ENCODE measurements at regions not wholly inside any gene's neighbourhood (a gene's known extent, or its start where the extent isn't known, plus 50 kb on each side); places are given as distances from the start of the nearest gene placed in this dataset.

DNA sequence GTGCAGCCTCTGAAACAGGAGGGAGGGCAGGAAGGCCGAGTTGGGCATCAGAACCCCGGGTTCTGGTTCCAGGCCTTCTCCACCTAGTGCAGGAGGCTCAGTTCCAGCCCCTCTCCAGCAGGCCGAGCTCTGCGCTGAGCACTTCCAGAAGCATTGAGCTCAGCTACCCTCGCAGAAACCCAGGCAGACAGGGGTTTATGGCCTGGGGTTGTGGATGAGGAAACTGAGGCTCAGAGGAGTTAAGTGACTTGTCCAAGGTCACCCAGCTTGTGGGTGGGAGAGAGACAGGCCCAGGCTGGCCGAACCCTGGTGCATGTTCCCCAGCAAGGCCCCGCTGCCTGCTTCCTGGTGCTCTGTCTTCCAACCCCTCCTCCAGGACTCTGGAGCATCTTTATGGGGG lies 348.9 kb downstream of the PTPRU start:
- no peak for DNase-seq (ENCODE audit: extremely low read depth in 1 of 2, low read depth in 1 of 2)

GRCh38 chr1:29584776-29585175 lies 348.5 kb downstream of the PTPRU start:
- no peak for DNase-seq (ENCODE audit: extremely low read depth in 1 of 2, low read depth in 1 of 2)

- DNase-seq (ENCODE audit: extremely low read depth in 1 of 2, low read depth in 1 of 2) = no peak
Measured at GRCh38 chr1:29584362-29584761, 348.0 kb downstream of the PTPRU start.

DNA sequence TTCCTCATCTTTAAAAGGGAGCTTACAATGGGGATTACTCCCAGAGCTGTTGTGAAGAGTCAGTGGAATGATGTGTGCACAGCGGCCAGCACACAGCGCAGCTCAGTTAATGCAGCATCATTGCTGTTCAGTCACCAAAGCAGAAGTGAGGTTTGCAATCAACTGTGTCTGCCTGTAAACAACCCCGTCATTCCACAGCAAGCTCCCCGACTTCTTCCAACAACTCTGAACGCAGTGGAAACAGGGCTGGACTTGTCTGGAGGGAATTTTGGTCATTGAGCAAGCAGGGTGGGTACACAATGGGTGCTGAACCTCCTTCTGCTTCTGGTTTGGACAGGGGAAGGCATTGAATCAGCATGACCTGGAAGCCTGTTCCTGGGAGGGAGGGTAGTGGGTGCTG lies 347.4 kb downstream of the PTPRU start:
- no peak for DNase-seq (ENCODE audit: extremely low read depth in 1 of 2, low read depth in 1 of 2)

DNA sequence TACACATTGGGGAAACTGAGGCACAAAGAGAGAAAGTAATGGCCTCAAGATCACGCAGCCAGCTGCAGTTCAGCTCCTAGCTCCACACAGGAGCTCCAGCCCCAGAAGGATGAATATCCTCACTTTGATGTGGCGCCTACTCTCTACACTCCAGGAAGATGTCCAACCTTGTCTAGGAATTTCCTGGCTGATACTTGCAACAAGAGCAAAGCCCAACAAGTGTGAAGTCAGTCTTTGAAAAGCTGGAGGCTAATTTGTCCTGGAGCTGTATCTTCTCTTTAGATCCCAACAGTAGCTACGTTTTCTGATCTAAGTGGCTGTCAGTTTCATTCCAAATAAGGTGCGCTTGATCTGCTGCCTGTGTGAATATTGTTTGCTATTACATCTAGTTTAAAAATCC lies 344.9 kb downstream of the PTPRU start:
- no peak for DNase-seq (ENCODE audit: extremely low read depth in 1 of 2, low read depth in 1 of 2)

- DNase-seq (ENCODE audit: extremely low read depth in 1 of 2, low read depth in 1 of 2) = no peak
Measured at GRCh38 chr1:29579821-29580425, 343.6 kb downstream of the PTPRU start.

- DNase-seq (ENCODE audit: extremely low read depth in 1 of 2, low read depth in 1 of 2) = no peak
Measured at GRCh38 chr1:29577512-29577911, 341.2 kb downstream of the PTPRU start.

GRCh38 chr1:29576510-29576909 lies 340.2 kb downstream of the PTPRU start:
- no peak for DNase-seq (ENCODE audit: extremely low read depth in 1 of 2, low read depth in 1 of 2)

DNA sequence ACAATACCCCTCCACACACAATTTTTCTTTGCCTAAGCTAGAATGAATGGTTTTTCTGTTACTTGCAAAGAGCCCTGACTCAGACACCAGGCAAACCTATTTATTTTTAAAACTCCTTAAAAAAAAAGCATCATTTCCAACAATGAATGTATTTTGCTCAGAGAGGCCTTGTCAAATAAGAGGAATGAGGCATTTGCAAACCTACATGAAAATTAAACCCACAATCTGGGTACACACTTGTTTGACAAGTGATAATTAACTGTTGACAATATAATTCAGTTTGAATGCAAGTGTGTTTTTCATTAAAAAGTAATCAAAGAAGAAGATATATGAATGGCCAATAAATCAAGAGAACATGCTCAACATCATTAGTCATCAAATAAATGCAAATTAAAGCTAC lies 339.5 kb downstream of the PTPRU start:
- DNase-seq (ENCODE audit: extremely low read depth in 1 of 2, low read depth in 1 of 2) = no peak

GRCh38 chr1:29575277-29575676 lies 339.0 kb downstream of the PTPRU start:
- no peak for DNase-seq (ENCODE audit: extremely low read depth in 1 of 2, low read depth in 1 of 2)

GRCh38 chr1:29574871-29575270 lies 338.5 kb downstream of the PTPRU start:
- no peak for DNase-seq (ENCODE audit: extremely low read depth in 1 of 2, low read depth in 1 of 2)

DNA sequence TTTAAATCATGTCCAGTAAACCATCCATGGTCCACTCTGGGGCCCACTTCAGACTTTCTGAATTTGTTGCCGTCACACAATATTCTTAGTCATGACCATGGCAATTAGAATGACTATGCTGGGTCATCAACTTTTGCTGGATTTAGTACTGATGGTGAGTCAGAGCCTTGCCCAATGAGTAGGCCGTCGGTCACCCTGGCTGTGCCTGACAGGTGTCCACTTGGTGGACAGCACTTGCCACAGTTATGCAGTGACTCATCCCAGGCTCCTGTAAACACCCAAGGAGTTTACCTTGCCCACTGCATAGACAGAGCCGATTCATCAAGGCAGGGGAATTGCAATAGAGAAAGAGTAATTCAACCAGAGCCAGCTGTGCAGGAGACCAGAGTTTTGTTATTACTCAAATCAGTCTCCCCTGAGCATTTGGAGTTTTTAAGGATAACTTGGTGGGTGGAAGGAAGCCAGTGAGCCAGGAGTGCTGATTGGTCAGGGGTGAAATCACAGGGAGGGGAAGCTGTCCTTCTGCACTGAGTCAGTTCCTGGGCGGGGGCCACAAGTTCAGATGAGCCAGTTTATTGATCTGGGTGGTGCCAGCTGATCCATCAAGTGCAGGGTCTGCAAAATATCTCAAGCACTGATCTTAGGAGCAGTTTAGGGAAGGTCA lies 333.8 kb downstream of the PTPRU start:
- no peak for DNase-seq (ENCODE audit: extremely low read depth in 1 of 2, low read depth in 1 of 2)

DNA sequence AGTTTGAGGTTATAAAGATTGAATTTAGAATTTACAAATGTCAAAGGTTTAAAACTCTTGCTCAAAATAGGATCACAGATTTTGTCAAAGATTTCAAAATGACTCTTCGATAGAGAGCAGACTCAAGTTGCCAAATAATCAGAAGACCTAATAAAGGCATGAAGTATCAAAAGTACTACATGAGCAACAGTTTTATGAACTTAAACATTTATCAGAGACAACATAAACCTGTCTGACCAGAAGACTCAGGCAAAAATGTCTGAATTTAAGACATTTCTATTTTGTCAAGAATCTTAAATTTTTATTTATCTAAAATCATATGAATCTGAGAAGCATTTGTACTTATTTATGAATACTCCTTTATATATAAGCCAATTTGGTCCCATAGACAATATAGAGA lies 330.9 kb downstream of the PTPRU start:
- no peak for DNase-seq (ENCODE audit: extremely low read depth in 1 of 2, low read depth in 1 of 2)

- DNase-seq (ENCODE audit: extremely low read depth in 1 of 2, low read depth in 1 of 2) = no peak
Measured at GRCh38 chr1:29565490-29565889, 329.2 kb downstream of the PTPRU start.

- DNase-seq (ENCODE audit: extremely low read depth in 1 of 2, low read depth in 1 of 2) = no peak
Measured at GRCh38 chr1:29563571-29563970, 327.2 kb downstream of the PTPRU start.

- no peak for DNase-seq (ENCODE audit: extremely low read depth in 1 of 2, low read depth in 1 of 2)
Measured at GRCh38 chr1:29563092-29563491, 326.8 kb downstream of the PTPRU start.

DNA sequence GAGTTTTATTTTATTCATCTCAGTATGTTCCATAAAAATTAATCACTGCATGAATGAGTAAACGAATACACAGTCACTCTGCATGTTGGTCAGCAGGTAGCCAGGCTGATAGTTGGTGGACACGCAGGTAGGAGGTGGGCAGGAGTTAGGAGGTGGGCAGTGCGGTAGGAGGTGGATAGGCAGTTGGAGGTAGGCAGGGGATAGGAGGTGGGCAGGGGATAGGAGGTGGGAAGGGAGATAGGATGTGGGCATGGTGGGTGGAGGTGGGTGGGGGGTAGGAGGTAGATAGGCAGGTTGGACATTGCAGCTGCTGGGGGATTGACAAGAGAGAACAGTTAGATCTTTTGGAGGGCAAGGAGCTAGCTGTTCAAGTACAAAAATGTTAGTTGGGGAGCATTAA lies 322.7 kb downstream of the PTPRU start:
- DNase-seq (ENCODE audit: extremely low read depth in 1 of 2, low read depth in 1 of 2) = no peak

GRCh38 chr1:29557701-29558600 lies 321.6 kb downstream of the PTPRU start:
- DNase-seq (ENCODE audit: extremely low read depth in 1 of 2, low read depth in 1 of 2) = no peak

DNA sequence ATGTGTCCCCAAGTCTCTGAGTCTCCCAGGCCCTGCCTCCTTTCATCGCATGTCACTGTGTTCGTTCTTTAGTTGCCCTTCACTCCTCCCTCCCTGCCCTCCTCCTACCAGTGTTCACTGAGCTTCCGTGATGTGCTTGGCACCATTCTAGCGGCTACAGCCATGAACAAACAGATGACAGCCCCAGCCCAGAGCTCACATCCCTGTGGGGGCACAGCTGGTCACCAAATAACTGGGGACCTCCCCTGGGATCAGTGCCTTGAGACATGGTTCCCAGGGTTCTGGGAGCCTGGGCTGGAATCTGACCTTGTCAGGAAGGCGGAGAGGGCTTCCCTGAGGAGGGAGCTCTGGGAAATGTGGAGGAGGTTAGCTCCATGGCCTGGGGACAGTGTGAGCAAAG lies 320.7 kb downstream of the PTPRU start:
- DNase-seq (ENCODE audit: extremely low read depth in 1 of 2, low read depth in 1 of 2) = no peak

- DNase-seq (ENCODE audit: extremely low read depth in 1 of 2, low read depth in 1 of 2) = no peak
Measured at GRCh38 chr1:29556657-29557056, 320.3 kb downstream of the PTPRU start.

GRCh38 chr1:29555043-29555620 lies 318.8 kb downstream of the PTPRU start:
- DNase-seq (ENCODE audit: extremely low read depth in 1 of 2, low read depth in 1 of 2) = no peak

Measured in activated CD8-positive, alpha-beta memory T cell treated with anti-CD3 and anti-CD28 coated beads for 1 hour (primary cell).